ENCODE measurements at regions not wholly inside any gene's neighbourhood (a gene's known extent, or its start where the extent isn't known, plus 50 kb on each side); places are given as distances from the start of the nearest gene placed in this dataset.

DNA sequence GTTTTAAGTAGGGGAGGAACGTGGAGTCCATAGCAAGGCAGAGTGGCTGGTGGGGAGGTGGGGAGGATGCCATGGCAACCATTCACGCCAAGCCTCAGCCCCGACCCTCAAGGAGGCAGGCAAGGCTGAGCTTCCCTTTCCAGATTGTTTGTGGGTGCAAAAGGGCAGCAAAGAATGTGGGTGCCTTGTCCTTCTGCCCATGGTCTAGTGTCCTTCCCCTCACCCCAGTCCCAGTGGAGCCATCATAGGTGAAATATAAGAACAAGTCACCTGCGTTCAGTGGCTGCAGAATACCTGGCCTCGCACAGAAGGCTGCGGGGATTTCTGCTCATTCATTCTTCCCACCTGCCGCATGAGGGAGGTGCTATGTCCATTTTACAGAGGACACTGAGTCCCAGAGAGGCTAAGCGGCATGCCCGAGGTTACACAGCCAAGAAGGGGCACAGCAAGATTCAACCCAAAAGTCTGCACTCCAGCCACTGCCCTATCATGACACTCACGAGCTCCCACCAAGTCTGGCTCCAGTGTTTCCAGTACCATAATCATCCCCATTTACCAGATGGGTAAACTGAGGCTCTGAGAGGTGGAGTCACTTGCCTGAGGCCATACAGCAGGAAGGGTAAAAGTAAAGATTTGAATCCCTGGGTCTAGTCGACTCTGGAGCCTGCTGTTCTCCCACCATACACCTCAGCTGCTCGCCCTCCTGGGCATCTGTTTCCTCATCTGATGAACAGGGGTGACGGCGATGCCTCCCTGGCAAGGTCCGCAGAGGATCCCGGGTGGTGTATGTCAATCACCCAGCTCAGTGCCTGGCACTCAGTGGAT lies 100.8 kb downstream of the CEBPB start:
- H3K27ac ChIP-seq (ENCODE audit: low read depth, low read length, poor library complexity, severe bottlenecking), result no peak overlapping the region

DNA sequence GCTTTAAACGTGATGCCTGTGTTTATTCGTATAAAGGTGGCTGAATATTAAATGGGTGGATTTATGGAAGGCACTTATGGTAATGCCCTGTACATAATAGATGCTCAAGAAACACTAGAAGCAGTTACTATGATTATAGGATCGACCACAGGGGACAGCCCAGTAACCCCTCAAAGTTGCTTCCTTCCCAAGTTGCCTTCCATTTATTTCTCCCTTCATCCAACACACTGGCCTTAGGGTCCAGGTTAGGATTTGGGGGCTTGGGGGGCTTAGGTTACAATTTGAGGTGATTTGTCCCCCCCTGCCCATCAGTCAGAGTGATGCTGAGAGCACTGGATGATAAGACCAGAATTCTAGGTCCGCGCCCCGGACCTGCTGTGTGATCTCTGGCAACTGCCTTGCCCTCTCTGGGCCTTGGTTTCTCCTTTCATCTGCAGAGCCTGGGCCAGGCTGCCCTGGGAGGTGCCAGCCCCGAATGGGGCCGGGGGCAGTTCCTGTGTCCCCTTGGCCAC lies 101.5 kb downstream of the CEBPB start:
- no peak for TF ChIP-seq EZH2 (IDR thresholded peaks at IDR 0.05; ENCODE audit: borderline replicate concordance, low read length)
- TF ChIP-seq, protein P1, sequence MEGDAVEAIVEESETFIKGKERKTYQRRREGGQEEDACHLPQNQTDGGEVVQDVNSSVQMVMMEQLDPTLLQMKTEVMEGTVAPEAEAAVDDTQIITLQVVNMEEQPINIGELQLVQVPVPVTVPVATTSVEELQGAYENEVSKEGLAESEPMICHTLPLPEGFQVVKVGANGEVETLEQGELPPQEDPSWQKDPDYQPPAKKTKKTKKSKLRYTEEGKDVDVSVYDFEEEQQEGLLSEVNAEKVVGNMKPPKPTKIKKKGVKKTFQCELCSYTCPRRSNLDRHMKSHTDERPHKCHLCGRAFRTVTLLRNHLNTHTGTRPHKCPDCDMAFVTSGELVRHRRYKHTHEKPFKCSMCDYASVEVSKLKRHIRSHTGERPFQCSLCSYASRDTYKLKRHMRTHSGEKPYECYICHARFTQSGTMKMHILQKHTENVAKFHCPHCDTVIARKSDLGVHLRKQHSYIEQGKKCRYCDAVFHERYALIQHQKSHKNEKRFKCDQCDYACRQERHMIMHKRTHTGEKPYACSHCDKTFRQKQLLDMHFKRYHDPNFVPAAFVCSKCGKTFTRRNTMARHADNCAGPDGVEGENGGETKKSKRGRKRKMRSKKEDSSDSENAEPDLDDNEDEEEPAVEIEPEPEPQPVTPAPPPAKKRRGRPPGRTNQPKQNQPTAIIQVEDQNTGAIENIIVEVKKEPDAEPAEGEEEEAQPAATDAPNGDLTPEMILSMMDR (IDR thresholded peaks at IDR 0.05; ENCODE audit: low read length), result no peak

More for the DNA sequence above, 100.8 kb downstream of the CEBPB start:
- H3K4me1 ChIP-seq (ENCODE audit: insufficient read depth, low read length, severe bottlenecking), result peaks cover 4% of the 10 kb centered on the region
- TF ChIP-seq, protein P1 (IDR thresholded peaks at IDR 0.05; ENCODE audit: low read length), result no peak
- no peak for TF ChIP-seq EZH2 (IDR thresholded peaks at IDR 0.05; ENCODE audit: borderline replicate concordance, low read length)
- H3K4me3 ChIP-seq (ENCODE audit: low read depth, low read length, poor library complexity, severe bottlenecking), result no peak overlapping the region
- no peaks in the 10 kb centered on the region for H3K36me3 ChIP-seq (ENCODE audit: insufficient read depth, low read length)
- no peaks in the 10 kb centered on the region for H3K79me2 ChIP-seq (ENCODE audit: insufficient read depth, low read length)
- H3K4me2 ChIP-seq (ENCODE audit: low read length), result no peak overlapping the region
- H3K9ac ChIP-seq (ENCODE audit: low read length), result no peak overlapping the region
- no peak overlapping the region for H2AFZ ChIP-seq (ENCODE audit: low read length)
- no peaks in the 10 kb centered on the region for H3K9me3 ChIP-seq (ENCODE audit: low read length)
- peaks cover 11% of the 10 kb centered on the region; the same call in 1 of the 2 replicates for H3K27me3 ChIP-seq (ENCODE audit: insufficient read depth, low read length)
- no peaks in the 10 kb centered on the region for H3K9me2 ChIP-seq (ENCODE audit: low read depth, low read length)
- no peaks in the 10 kb centered on the region for H3F3A ChIP-seq (ENCODE audit: insufficient read depth, low read length)
- no peaks in the 10 kb centered on the region for H4K20me1 ChIP-seq (ENCODE audit: insufficient read depth, low read length)

DNA sequence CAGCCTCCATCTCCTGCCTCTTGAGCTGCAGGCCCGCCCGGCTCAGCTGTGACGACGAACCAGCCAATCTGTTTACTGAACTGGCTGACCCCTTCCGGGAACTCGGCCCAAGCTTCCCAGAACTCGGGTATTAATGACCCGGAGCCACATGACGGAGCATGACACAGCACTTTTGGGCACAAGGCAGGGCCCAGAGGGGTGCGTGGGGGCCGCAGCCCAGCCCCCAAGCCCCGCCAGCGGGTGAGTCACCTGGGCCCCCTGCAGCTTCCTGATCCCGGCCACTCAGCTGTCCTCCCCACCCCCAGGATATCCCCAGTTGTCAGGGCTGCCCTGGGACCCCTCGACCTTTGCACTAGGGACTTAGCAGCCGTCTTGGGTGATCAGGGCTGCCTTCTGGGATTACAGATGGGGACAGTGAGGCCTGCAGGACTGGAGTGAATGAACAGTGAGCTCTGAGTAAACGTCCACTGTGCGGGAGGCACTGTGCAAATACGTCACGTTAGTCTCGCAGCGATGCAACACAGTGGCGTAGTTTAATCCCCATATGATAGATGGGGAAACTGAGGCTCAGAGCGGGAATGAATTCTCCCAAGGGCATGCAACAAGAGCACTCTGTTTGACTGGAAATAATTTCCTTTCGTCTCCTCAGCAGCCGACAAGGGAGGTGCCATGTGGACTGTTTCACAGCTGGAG lies 102.1 kb downstream of the CEBPB start:
- no peaks in the 10 kb centered on the region for H3K9me2 ChIP-seq (ENCODE audit: low read depth, low read length)
- H3K79me2 ChIP-seq (ENCODE audit: insufficient read depth, low read length), result no peaks in the 10 kb centered on the region
- H3K4me2 ChIP-seq (ENCODE audit: low read length), result no peak overlapping the region
- no peaks in the 10 kb centered on the region for H3K9me3 ChIP-seq (ENCODE audit: low read length)
- H3K27me3 ChIP-seq (ENCODE audit: insufficient read depth, low read length), result peaks cover 11% of the 10 kb centered on the region; the same call in 1 of the 2 replicates
- no peak overlapping the region for H2AFZ ChIP-seq (ENCODE audit: low read length)
- TF ChIP-seq, protein P1 (IDR thresholded peaks at IDR 0.05; ENCODE audit: low read length), result no peak
- TF ChIP-seq EZH2 (IDR thresholded peaks at IDR 0.05; ENCODE audit: borderline replicate concordance, low read length), result no peak
- H3K4me1 ChIP-seq (ENCODE audit: insufficient read depth, low read length, severe bottlenecking), result no peaks in the 10 kb centered on the region
- H3K27ac ChIP-seq (ENCODE audit: low read depth, low read length, poor library complexity, severe bottlenecking), result no peak overlapping the region
- H3K36me3 ChIP-seq (ENCODE audit: insufficient read depth, low read length), result no peaks in the 10 kb centered on the region
- H3K4me3 ChIP-seq (ENCODE audit: low read depth, low read length, poor library complexity, severe bottlenecking), result no peak overlapping the region
- H3K9ac ChIP-seq (ENCODE audit: low read length), result no peak overlapping the region
- no peaks in the 10 kb centered on the region for H3F3A ChIP-seq (ENCODE audit: insufficient read depth, low read length)
- no peaks in the 10 kb centered on the region for H4K20me1 ChIP-seq (ENCODE audit: insufficient read depth, low read length)

More for the DNA sequence above, 101.5 kb downstream of the CEBPB start:
- no peak overlapping the region for H2AFZ ChIP-seq (ENCODE audit: low read length)
- H3K4me3 ChIP-seq (ENCODE audit: low read depth, low read length, poor library complexity, severe bottlenecking), result no peak overlapping the region
- no peaks in the 10 kb centered on the region for H3K36me3 ChIP-seq (ENCODE audit: insufficient read depth, low read length)
- H3F3A ChIP-seq (ENCODE audit: insufficient read depth, low read length), result no peaks in the 10 kb centered on the region
- H3K79me2 ChIP-seq (ENCODE audit: insufficient read depth, low read length), result no peaks in the 10 kb centered on the region
- peaks cover 11% of the 10 kb centered on the region; the same call in 1 of the 2 replicates for H3K27me3 ChIP-seq (ENCODE audit: insufficient read depth, low read length)
- H3K4me2 ChIP-seq (ENCODE audit: low read length), result no peak overlapping the region
- H3K9ac ChIP-seq (ENCODE audit: low read length), result no peak overlapping the region
- no peaks in the 10 kb centered on the region for H3K4me1 ChIP-seq (ENCODE audit: insufficient read depth, low read length, severe bottlenecking)
- no peaks in the 10 kb centered on the region for H3K9me2 ChIP-seq (ENCODE audit: low read depth, low read length)
- H4K20me1 ChIP-seq (ENCODE audit: insufficient read depth, low read length), result no peaks in the 10 kb centered on the region
- no peaks in the 10 kb centered on the region for H3K9me3 ChIP-seq (ENCODE audit: low read length)
- no peak overlapping the region for H3K27ac ChIP-seq (ENCODE audit: low read depth, low read length, poor library complexity, severe bottlenecking)
